ENCODE measurements at regions not wholly inside any gene's neighbourhood (a gene's known extent, or its start where the extent isn't known, plus 50 kb on each side); places are given as distances from the start of the nearest gene placed in this dataset.

- no peak for TF ChIP-seq CTCF (IDR thresholded peaks at IDR 0.05; ENCODE audit: low read length)
- TF ChIP-seq EZH2phosphoT487 (IDR thresholded peaks at IDR 0.05; ENCODE audit: low read length): no peak
- TF ChIP-seq EZH2 (optimal IDR thresholded peaks at IDR 0.05; ENCODE audit: low read depth, low read length): no peak
Observed at GRCh38 chr21:20341431-20341830, 656.8 kb upstream of the NCAM2 start.

Data from MM.1S (cell line).